Vagina (tissue), 2 donors: ENCODE measurements at regions not wholly inside any gene's neighbourhood (a gene's known extent, or its start where the extent isn't known, plus 50 kb on each side); places are given as distances from the start of the nearest gene placed in this dataset.

Experiments
- DNase-seq, 2 donors: peaks; one replicate each; pipeline ENCODE4 v3.0.0-alpha.2; 2017; ENCODE audit errors: extremely low spot score in 2 of 2
- H3K27ac ChIP-seq: fragments of 200-600 bp; sonication (generic); one replicate; pipeline ENCODE4 v1.5.1; 2019
- H3K27me3 ChIP-seq: fragments of 200-600 bp; sonication (generic); one replicate; pipeline ENCODE4 v1.5.1; 2019
- H3K36me3 ChIP-seq, 2 donors: fragments of 200-600 bp; sonication (generic); one replicate each; pipeline ENCODE4 v1.5.1; 2017 to 2019
- H3K4me1 ChIP-seq: fragments of 200-600 bp; sonication (generic); one replicate; pipeline ENCODE4 v1.5.1; 2019
- H3K4me3 ChIP-seq, 2 donors: fragments of 200-600 bp; sonication (generic); 1 replicate in 1 of 2; 2 replicates in 1 of 2; pipeline ENCODE4 v1.5.1; 2016 to 2019
- H3K9me3 ChIP-seq: fragments of 200-600 bp; sonication (generic); one replicate; pipeline ENCODE4 v1.5.1; 2019
- POLR2A ChIP-seq, 2 donors: fragments of 450-650 bp; IDR thresholded peaks; one replicate each; pipeline ENCODE4 v1.6.1; 2017; ENCODE audit warnings: antibody characterized with exemption in 2 of 2, mild to moderate bottlenecking in 2 of 2, moderate library complexity in 2 of 2
- POLR2AphosphoS5 ChIP-seq, 2 donors: sonication (generic); formaldehyde crosslinking; IDR thresholded peaks; one replicate each; pipeline ENCODE4 v1.9.0; 2017; ENCODE audit warnings: antibody characterized with exemption in 2 of 2, mild to moderate bottlenecking in 2 of 2, low read depth in 1 of 2; ENCODE audit not compliant: insufficient read depth in 1 of 2
- intact Hi-C: fragments of 100-400 bp; cut with DNase I; formaldehyde crosslinking; loops from one replicate; pipeline ENCODE4 v1.15.1; 2023
- TF ChIP-seq, protein P1 (sequence below), 3 experiments: fragments of 450-650 bp in 2 of 3; fragments of 200-600 bp in 1 of 3; sonication (generic) in 1 of 3; IDR thresholded peaks; one replicate each; pipeline ENCODE4 v1.5.1; 2017 to 2019; ENCODE audit warnings: antibody characterized with exemption in 3 of 3, mild to moderate bottlenecking in 2 of 3, moderate library complexity in 2 of 3

GRCh38 chr17:54527941-54528340 is 372.7 kb upstream of the TOM1L1 start:
- intact Hi-C loops: no loop called here
- Histone ChIP-seq H3K27me3 (no peaks in the 10 kb centered on the region), H3K36me3 (no peaks in the 10 kb centered on the region), H3K4me3 (no peak overlapping the region), H3K27ac (no peak overlapping the region), H3K9me3 (no peaks in the 10 kb centered on the region), H3K4me1 (no peaks in the 10 kb centered on the region)
- TF ChIP-seq POLR2A (IDR thresholded peaks at IDR 0.05): no peak
- TF ChIP-seq POLR2AphosphoS5 (IDR thresholded peaks at IDR 0.05; ENCODE audit: insufficient read depth in 1 of 2, low read depth in 1 of 2): no peak
- TF ChIP-seq, protein P1, sequence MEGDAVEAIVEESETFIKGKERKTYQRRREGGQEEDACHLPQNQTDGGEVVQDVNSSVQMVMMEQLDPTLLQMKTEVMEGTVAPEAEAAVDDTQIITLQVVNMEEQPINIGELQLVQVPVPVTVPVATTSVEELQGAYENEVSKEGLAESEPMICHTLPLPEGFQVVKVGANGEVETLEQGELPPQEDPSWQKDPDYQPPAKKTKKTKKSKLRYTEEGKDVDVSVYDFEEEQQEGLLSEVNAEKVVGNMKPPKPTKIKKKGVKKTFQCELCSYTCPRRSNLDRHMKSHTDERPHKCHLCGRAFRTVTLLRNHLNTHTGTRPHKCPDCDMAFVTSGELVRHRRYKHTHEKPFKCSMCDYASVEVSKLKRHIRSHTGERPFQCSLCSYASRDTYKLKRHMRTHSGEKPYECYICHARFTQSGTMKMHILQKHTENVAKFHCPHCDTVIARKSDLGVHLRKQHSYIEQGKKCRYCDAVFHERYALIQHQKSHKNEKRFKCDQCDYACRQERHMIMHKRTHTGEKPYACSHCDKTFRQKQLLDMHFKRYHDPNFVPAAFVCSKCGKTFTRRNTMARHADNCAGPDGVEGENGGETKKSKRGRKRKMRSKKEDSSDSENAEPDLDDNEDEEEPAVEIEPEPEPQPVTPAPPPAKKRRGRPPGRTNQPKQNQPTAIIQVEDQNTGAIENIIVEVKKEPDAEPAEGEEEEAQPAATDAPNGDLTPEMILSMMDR (IDR thresholded peaks at IDR 0.05): no peak
- no peak for DNase-seq

- intact Hi-C loops: no loop called here
- Histone ChIP-seq H3K4me3 (no peak overlapping the region), H3K27me3 (no peaks in the 10 kb centered on the region), H3K36me3 (no peaks in the 10 kb centered on the region), H3K9me3 (no peaks in the 10 kb centered on the region), H3K4me1 (no peaks in the 10 kb centered on the region), H3K27ac (no peak overlapping the region)
- no peak for DNase-seq
- TF ChIP-seq, protein P1 (IDR thresholded peaks at IDR 0.05): no peak
- no peak for TF ChIP-seq POLR2A (IDR thresholded peaks at IDR 0.05)
- no peak for TF ChIP-seq POLR2AphosphoS5 (IDR thresholded peaks at IDR 0.05; ENCODE audit: insufficient read depth in 1 of 2, low read depth in 1 of 2)
Measured at GRCh38 chr17:54530398-54530797, 370.3 kb upstream of the TOM1L1 start.

- H3K27ac ChIP-seq: no peak overlapping the region
- no peaks in the 10 kb centered on the region for H3K27me3 ChIP-seq
- no peaks in the 10 kb centered on the region for H3K4me1 ChIP-seq
- no peaks in the 10 kb centered on the region for H3K9me3 ChIP-seq
- TF ChIP-seq POLR2AphosphoS5 (IDR thresholded peaks at IDR 0.05; ENCODE audit: insufficient read depth in 1 of 2, low read depth in 1 of 2): no peak
- TF ChIP-seq, protein P1 (IDR thresholded peaks at IDR 0.05): no peak
- no peak for TF ChIP-seq POLR2A (IDR thresholded peaks at IDR 0.05)
- intact Hi-C loops: no loop called here
- DNase-seq: no peak
- H3K36me3 ChIP-seq: no peaks in the 10 kb centered on the region
- H3K4me3 ChIP-seq: no peak overlapping the region
Measured at GRCh38 chr17:54536306-54536705, 364.3 kb upstream of the TOM1L1 start.

GRCh38 chr17:54537656-54538055 is 363.0 kb upstream of the TOM1L1 start:
- H3K27me3 ChIP-seq: no peaks in the 10 kb centered on the region
- TF ChIP-seq POLR2AphosphoS5 (IDR thresholded peaks at IDR 0.05; ENCODE audit: insufficient read depth in 1 of 2, low read depth in 1 of 2): no peak
- H3K27ac ChIP-seq: no peak overlapping the region
- intact Hi-C loops: no loop called here
- H3K9me3 ChIP-seq: no peaks in the 10 kb centered on the region
- H3K36me3 ChIP-seq: no peaks in the 10 kb centered on the region
- H3K4me1 ChIP-seq: no peaks in the 10 kb centered on the region
- no peak for DNase-seq
- H3K4me3 ChIP-seq: no peak overlapping the region

DNA sequence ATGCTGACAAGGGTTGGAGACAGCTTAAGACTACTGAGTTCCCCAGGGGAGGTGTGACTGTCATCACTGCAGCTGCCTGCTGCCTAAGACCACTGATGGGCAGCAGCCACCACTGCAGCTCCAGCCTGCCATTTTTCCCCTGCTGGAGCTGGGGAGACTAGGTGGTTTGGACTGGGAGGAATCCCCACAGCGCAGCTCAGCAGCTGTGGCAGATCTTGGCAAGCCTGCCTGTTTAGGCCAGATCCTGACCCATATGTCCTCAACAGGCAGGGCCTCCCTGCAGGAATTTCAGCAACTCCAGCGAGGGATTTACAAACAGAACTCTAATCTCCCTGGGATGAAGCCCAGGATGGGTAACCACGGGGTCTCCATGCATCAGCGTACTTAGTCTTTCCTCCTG is 356.4 kb upstream of the TOM1L1 start:
- Histone ChIP-seq H3K36me3 (no peaks in the 10 kb centered on the region), H3K9me3 (no peaks in the 10 kb centered on the region), H3K4me1 (no peaks in the 10 kb centered on the region), H3K27ac (no peak overlapping the region), H3K27me3 (no peaks in the 10 kb centered on the region), H3K4me3 (no peak overlapping the region)
- TF ChIP-seq POLR2AphosphoS5 (IDR thresholded peaks at IDR 0.05; ENCODE audit: insufficient read depth in 1 of 2, low read depth in 1 of 2) (no peak), POLR2A (IDR thresholded peaks at IDR 0.05) (no peak)
- TF ChIP-seq, protein P1 (IDR thresholded peaks at IDR 0.05): no peak
- intact Hi-C loops: no loop called here
- no peak for DNase-seq

DNA sequence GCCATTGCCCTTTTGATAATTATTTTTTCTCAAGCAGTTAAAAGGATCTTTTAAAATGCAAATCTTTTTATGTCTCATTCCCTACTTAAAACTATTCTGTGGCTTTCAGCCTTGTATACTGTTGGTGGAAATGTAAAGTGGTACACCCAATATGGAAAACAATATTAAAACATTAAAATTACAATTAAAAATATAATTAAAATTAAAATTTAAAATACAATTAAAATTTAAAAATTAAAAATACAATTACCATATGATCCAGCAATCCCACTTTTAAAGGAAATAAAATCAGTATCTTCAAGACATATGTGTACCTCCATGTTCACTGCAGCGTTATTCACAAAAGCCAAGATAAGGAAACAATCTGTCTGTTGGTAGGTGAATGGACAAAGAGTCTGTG is 340.8 kb upstream of the TOM1L1 start:
- intact Hi-C loops: no loop called here
- no peaks in the 10 kb centered on the region for H3K9me3 ChIP-seq
- H3K4me1 ChIP-seq: no peaks in the 10 kb centered on the region
- no peak for DNase-seq
- no peak overlapping the region for H3K27ac ChIP-seq
- H3K4me3 ChIP-seq: no peak overlapping the region
- H3K36me3 ChIP-seq: no peaks in the 10 kb centered on the region
- TF ChIP-seq POLR2AphosphoS5 (IDR thresholded peaks at IDR 0.05; ENCODE audit: insufficient read depth in 1 of 2, low read depth in 1 of 2) (no peak), POLR2A (IDR thresholded peaks at IDR 0.05) (no peak)
- TF ChIP-seq, protein P1 (IDR thresholded peaks at IDR 0.05): no peak
- H3K27me3 ChIP-seq: no peaks in the 10 kb centered on the region
